ENCODE measurements at regions not wholly inside any gene's neighbourhood (a gene's known extent, or its start where the extent isn't known, plus 50 kb on each side); places are given as distances from the start of the nearest gene placed in this dataset.
A peak's percentile ranks its signal among the peaks of the same experiment; 100 is the strongest.

- TF ChIP-seq USF2 (IDR thresholded peaks at IDR 0.05; ENCODE audit: borderline replicate concordance, low read depth, low read length): no peak
- no peak for TF ChIP-seq CBFB (IDR thresholded peaks at IDR 0.05; ENCODE audit: low read depth)
- TF ChIP-seq BCLAF1 (IDR thresholded peaks at IDR 0.05): no peak
Observed at GRCh38 chr7:145036604-145037405, 201.0 kb upstream of the TPK1 start (continued).

GRCh38 chr7:145031162-145031561 lies 195.3 kb upstream of the TPK1 start:
- DNase-seq (ENCODE audit: low read depth, low spot score) (no peak), FAIRE-seq (no peak), ATAC-seq (peak; percentile 58)
- Histone ChIP-seq H4K20me1 (ENCODE audit: control insufficient read depth, insufficient read depth) (no peaks in the 10 kb centered on the region), H3K4me1 (ENCODE audit: control insufficient read depth, insufficient read depth, low read length) (no peaks in the 10 kb centered on the region), H3K27me3 (replicated peaks in 1 of 2; ENCODE audit: control insufficient read depth in 2 of 2, insufficient read depth in 2 of 2, low read length in 1 of 2) (no peaks in the 10 kb centered on the region), H3K79me2 (ENCODE audit: control insufficient read depth, insufficient read depth, low read length) (no peaks in the 10 kb centered on the region), H2AFZ (ENCODE audit: control insufficient read depth, low read depth, low read length) (no peak overlapping the region), H3K27ac (ENCODE audit: control insufficient read depth, insufficient read depth) (no peak overlapping the region), H3K36me3 (ENCODE audit: control insufficient read depth in 2 of 2, insufficient read depth in 2 of 2, low read length in 1 of 2) (no peaks in the 10 kb centered on the region), H3K9me3 (replicated peaks; ENCODE audit: control insufficient read depth, insufficient read depth, low read length) (no peaks in the 10 kb centered on the region), H3K4me3 (no peak overlapping the region), H3K4me2 (ENCODE audit: control insufficient read depth, insufficient read depth) (no peak overlapping the region), H3K9ac (ENCODE audit: control insufficient read depth, insufficient read depth, low read length) (no peak overlapping the region)
- RAD21 ChIA-PET (ENCODE audit: unreplicated experiment): no interaction called here
- 25% methylated on average over 5 of the region's 5 CpGs for WGBS (ENCODE audit: insufficient coverage, insufficient replicate concordance, low lambda C conversion rate, missing lambda C conversion rate)
- CTCF ChIA-PET: no interaction called here
- POLR2A ChIA-PET: no interaction called here
- BruUV-seq (replicated peaks): no TSS peak
- SMC1A ChIA-PET (ENCODE audit: uncharacterized antibody, unreplicated experiment): no interaction called here
- in situ Hi-C loops (cut with MboI): no loop called here
- intact Hi-C loops (cut with micrococcal nuclease; ENCODE audit: unreplicated experiment): loop anchor here (10.0 kb wide), 3 partner anchors 296 to 604 kb away; no protein-coding TSS in a partner anchor
- TF ChIP-seq IKZF2 (IDR thresholded peaks at IDR 0.05) (no peak), CHD1 (IDR thresholded peaks at IDR 0.05; ENCODE audit: low read depth, low read length) (no peak), STAT1 (conservative IDR thresholded peaks at IDR 0.05) (no peak), TCF12 (IDR thresholded peaks at IDR 0.05; ENCODE audit: low read depth, low read length) (no peak), ZNF592 (IDR thresholded peaks at IDR 0.05) (no peak), ZNF622 (IDR thresholded peaks at IDR 0.05) (no peak), BCL3 (IDR thresholded peaks at IDR 0.05; ENCODE audit: borderline replicate concordance, insufficient read depth, low read depth, low read length, poor library complexity, severe bottlenecking) (no peak), MAX (IDR thresholded peaks at IDR 0.05; ENCODE audit: low read depth, low read length) (no peak), WRNIP1 (IDR thresholded peaks at IDR 0.05; ENCODE audit: borderline replicate concordance, low read depth, low read length) (no peak)
